Tibial nerve (tissue), 4 donors: ENCODE measurements at regions not wholly inside any gene's neighbourhood (a gene's known extent, or its start where the extent isn't known, plus 50 kb on each side); places are given as distances from the start of the nearest gene placed in this dataset.

ENCODE experiments used
- DNase-seq, 2 donors: peaks; one replicate each; pipeline ENCODE4 v3.0.0-alpha.2; 2019; ENCODE audit warnings: low spot score in 2 of 2
- H3K27ac ChIP-seq, 4 donors: fragments of 200-600 bp; sonication (generic) in 3 of 4; one replicate each; pipeline ENCODE4 v1.5.1; 2017 to 2019; ENCODE audit warnings: mild to moderate bottlenecking in 1 of 4
- H3K27me3 ChIP-seq, 2 donors: fragments of 200-600 bp; sonication (generic) in 1 of 2; one replicate each; pipeline versions ENCODE4 v1.5.1 to v1.6.0; 2017 to 2019
- H3K36me3 ChIP-seq, 3 donors: fragments of 200-600 bp; sonication (generic); one replicate each; pipeline ENCODE4 v1.5.1; 2018 to 2019
- H3K4me1 ChIP-seq, 4 donors: fragments of 200-600 bp; sonication (generic) in 3 of 4; one replicate each; pipeline ENCODE4 v1.5.1; 2017 to 2019
- H3K4me3 ChIP-seq, 4 donors: fragments of 200-600 bp; sonication (generic) in 3 of 4; one replicate each; pipeline ENCODE4 v1.5.1; 2017 to 2019; ENCODE audit warnings: mild to moderate bottlenecking in 1 of 4, moderate library complexity in 1 of 4
- H3K9me3 ChIP-seq, 4 donors: fragments of 200-600 bp; sonication (generic) in 3 of 4; one replicate each; pipeline ENCODE4 v1.5.1; 2017 to 2019
- EP300 ChIP-seq, 2 donors: sonication (generic); formaldehyde crosslinking; IDR thresholded peaks; one replicate each; pipeline ENCODE4 v1.6.1; 2017; ENCODE audit warnings: antibody characterized with exemption in 2 of 2, mild to moderate bottlenecking in 1 of 2
- POLR2A ChIP-seq, 2 donors: fragments of 450-650 bp; IDR thresholded peaks; one replicate each; pipeline ENCODE4 v1.6.1; 2017; ENCODE audit warnings: antibody characterized with exemption in 2 of 2, mild to moderate bottlenecking in 2 of 2, moderate library complexity in 2 of 2
- WGBS, 2 donors: methylation state at CpG; one replicate each; pipeline ENCODE4 v1.1.5; 2018; 5-methylcytosine and 5-hydroxymethylcytosine counted together
- TF ChIP-seq, protein P1 (sequence below), 5 experiments: fragments of 200-600 bp in 3 of 5; fragments of 450-650 bp in 2 of 5; sonication (generic) in 3 of 5; IDR thresholded peaks; one replicate each; pipeline ENCODE4 v1.5.1; 2016 to 2019; ENCODE audit warnings: antibody characterized with exemption in 5 of 5, mild to moderate bottlenecking in 3 of 5, moderate library complexity in 2 of 5

DNA sequence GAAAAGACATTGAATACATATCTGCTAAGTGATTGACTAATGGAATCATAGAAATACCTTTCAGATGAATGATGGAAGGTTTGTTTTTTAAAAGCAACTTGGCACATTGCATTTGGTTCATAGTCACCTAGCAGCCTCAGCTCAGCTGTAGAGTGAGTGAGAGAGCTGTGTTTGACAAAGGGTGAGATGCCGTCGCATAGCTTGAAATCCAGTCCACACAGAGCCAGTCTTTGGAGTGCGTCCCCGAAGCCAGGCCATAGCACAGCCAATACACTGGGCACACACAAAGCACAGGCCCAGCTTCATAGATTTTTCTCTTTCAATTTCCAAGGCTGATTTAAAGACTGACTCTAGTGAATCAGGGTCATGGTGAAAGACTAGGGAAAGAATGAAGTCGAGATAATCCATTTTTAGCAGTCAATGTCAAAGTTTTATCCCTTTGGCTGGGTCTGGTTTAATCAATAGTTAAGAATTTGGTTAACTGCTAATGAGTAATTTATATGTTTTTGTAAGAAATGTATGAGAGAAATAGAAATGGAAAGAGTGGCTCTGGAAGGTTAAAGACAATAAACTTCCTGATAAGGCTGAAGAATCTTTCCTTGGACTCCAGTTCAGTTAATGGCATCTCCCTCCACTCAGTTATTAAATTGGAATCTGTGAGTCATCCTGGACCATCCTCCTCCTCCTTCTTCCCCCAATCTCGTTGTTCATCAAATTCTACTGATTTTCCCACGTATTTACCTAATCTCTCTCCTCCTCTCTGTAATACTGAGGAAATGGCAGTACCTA, 101.2 kb upstream of the IRF2BP2 start:
- TF ChIP-seq EP300 (IDR thresholded peaks at IDR 0.05) (no peak), POLR2A (IDR thresholded peaks at IDR 0.05) (no peak)
- TF ChIP-seq, protein P1, sequence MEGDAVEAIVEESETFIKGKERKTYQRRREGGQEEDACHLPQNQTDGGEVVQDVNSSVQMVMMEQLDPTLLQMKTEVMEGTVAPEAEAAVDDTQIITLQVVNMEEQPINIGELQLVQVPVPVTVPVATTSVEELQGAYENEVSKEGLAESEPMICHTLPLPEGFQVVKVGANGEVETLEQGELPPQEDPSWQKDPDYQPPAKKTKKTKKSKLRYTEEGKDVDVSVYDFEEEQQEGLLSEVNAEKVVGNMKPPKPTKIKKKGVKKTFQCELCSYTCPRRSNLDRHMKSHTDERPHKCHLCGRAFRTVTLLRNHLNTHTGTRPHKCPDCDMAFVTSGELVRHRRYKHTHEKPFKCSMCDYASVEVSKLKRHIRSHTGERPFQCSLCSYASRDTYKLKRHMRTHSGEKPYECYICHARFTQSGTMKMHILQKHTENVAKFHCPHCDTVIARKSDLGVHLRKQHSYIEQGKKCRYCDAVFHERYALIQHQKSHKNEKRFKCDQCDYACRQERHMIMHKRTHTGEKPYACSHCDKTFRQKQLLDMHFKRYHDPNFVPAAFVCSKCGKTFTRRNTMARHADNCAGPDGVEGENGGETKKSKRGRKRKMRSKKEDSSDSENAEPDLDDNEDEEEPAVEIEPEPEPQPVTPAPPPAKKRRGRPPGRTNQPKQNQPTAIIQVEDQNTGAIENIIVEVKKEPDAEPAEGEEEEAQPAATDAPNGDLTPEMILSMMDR (IDR thresholded peaks at IDR 0.05): no peak
- Histone ChIP-seq H3K9me3 (no peaks in the 10 kb centered on the region), H3K36me3 (no peaks in the 10 kb centered on the region), H3K4me3 (no peak overlapping the region), H3K27me3 (no peaks in the 10 kb centered on the region), H3K27ac (no peak overlapping the region), H3K4me1 (peaks cover 0 to 16% (median 12%) of the 10 kb centered on the region in 4 donors)
- no peak for DNase-seq
- WGBS, 2 donors: 66 to 75% methylated on average over 7 of the region's 7 CpGs

DNA sequence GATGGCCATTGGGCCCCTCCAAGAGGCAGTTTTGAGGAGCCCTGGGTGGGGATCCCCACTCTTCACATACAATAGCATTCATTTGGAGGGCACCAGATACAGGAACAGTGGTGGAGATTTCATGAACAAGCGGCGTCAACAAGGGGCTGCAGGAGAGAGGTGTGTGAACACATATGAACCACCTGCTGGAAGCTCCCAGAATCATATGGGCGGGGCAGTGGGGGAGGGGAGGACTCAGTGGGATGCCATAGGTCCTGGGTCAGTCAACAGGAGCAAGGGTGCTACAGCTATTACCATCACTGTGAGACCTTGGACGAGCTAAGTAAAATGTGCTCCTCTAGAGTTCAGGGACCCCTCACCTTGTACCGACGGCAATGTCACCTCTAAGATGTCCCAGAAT, 100.4 kb upstream of the IRF2BP2 start:
- H3K9me3 ChIP-seq: no peaks in the 10 kb centered on the region
- H3K27me3 ChIP-seq: no peaks in the 10 kb centered on the region
- H3K4me1 ChIP-seq: peaks cover 0 to 8% (median 4%) of the 10 kb centered on the region in 4 donors
- H3K4me3 ChIP-seq: no peak overlapping the region
- no peaks in the 10 kb centered on the region for H3K36me3 ChIP-seq
- 92 to 96% methylated on average over 6 of the region's 6 CpGs for WGBS, 2 donors
- no peak for DNase-seq
- no peak for TF ChIP-seq POLR2A (IDR thresholded peaks at IDR 0.05)
- TF ChIP-seq, protein P1 (IDR thresholded peaks at IDR 0.05): no peak
- TF ChIP-seq EP300 (IDR thresholded peaks at IDR 0.05): no peak
- H3K27ac ChIP-seq: no peak overlapping the region

DNA sequence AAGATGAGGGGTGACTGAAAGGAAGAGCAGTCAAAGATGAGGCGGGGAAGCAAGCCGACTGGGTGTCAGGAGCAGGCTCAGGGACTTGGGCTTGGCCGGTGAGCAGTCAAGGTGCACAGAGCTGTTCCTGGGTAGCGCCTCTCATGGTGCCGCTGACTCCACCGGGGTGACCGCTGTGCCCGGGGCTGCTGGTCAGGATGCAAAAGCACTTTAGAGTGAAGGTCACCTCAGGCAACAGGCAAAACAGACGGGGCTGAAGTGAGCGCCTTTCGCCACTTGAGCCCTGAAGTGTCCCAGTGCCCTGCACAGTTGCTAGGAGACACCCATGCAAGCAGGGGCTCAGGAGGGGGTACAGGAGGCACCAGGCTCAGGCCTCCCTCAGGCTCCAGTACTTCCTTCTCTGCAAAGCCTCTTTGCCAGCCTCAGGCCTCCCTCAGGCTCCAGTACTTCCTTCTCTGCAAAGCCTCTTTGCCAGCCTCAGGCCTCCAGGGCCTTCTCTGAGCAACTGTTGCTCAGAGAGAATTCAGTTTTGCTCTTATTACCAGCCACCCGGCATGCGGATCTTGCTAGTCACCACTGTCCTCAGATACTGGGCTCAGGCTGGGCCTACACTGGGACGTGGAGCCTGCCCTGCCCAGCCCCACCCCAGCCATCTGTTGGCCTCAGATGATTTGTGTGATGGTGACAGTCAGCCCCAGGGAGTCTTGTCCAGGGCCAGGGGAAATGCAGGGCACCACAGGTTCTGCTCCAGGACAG, 99.7 kb upstream of the IRF2BP2 start:
- Histone ChIP-seq H3K27me3 (no peaks in the 10 kb centered on the region), H3K27ac (no peak overlapping the region), H3K9me3 (no peaks in the 10 kb centered on the region), H3K36me3 (no peaks in the 10 kb centered on the region), H3K4me1 (peaks cover 0 to 4% (median under 1%) of the 10 kb centered on the region in 4 donors), H3K4me3 (no peak overlapping the region)
- TF ChIP-seq, protein P1 (IDR thresholded peaks at IDR 0.05): no peak
- TF ChIP-seq EP300 (IDR thresholded peaks at IDR 0.05) (no peak), POLR2A (IDR thresholded peaks at IDR 0.05) (no peak)
- 95 to 97% methylated on average over 11 to 13 of the region's 14 CpGs for WGBS, 2 donors
- no peak for DNase-seq

DNA sequence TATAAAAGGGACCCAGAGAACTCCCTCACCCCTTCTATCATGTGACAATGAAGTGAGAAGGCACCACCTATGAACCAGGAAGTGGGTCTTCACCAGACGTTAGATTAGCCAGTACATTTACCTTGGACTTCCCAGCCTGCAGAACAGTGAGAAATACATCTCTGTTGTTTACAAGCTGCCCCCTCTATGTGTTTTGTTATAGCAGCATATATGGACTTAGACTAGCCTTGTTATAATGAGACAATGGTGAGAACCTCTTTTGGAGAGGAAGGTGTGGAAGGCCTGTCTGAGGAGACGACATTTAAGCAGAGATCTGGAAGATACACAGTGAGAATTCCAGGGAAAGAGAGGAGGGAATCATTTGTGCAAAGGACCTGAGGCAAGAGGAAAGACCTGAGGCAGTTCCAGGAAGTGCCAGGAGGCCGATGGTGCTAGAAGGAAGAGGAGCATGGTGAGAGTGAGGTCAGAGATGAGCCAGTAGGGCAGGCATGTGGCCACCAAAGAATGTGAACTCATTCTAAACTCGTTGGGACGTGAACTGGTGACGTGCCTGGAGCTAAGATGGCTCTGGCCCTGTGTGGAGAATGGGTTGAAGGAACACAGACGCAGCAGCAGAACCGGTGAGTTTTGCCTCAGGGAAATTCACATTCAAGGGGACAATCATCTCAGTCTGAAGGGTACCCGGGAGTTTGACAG, 98.9 kb upstream of the IRF2BP2 start:
- H3K4me1 ChIP-seq: peaks cover 0 to 4% (median 0%) of the 10 kb centered on the region in 4 donors
- H3K4me3 ChIP-seq: no peak overlapping the region
- H3K27me3 ChIP-seq: no peaks in the 10 kb centered on the region
- WGBS, 2 donors: 89 to 92% methylated on average over 9 of the region's 9 CpGs
- no peaks in the 10 kb centered on the region for H3K36me3 ChIP-seq
- no peak for DNase-seq
- H3K9me3 ChIP-seq: no peaks in the 10 kb centered on the region
- TF ChIP-seq POLR2A (IDR thresholded peaks at IDR 0.05) (no peak), EP300 (IDR thresholded peaks at IDR 0.05) (no peak)
- TF ChIP-seq, protein P1 (IDR thresholded peaks at IDR 0.05): no peak
- no peak overlapping the region for H3K27ac ChIP-seq
